D341Med (cell line): ENCODE measurements at regions not wholly inside any gene's neighbourhood (a gene's known extent, or its start where the extent isn't known, plus 50 kb on each side); places are given as distances from the start of the nearest gene placed in this dataset.

Experiments used
- DNase-seq: peaks from one replicate; pipeline ENCODE4 v3.0.0; 2012; ENCODE audit warnings: low spot score

- no peak for DNase-seq
Observed at GRCh38 chr16:65441501-65441900, 319.6 kb upstream of the CDH11 start.

GRCh38 chr16:65429504-65430181, 307.8 kb upstream of the CDH11 start:
- no peak for DNase-seq

- DNase-seq, result no peak
Observed at GRCh38 chr16:65426484-65426883, 304.6 kb upstream of the CDH11 start.

- no peak for DNase-seq
Observed at GRCh38 chr16:65422934-65423333, 301.1 kb upstream of the CDH11 start.

GRCh38 chr16:65421596-65421995, 299.7 kb upstream of the CDH11 start:
- DNase-seq, result no peak

- no peak for DNase-seq
Observed at GRCh38 chr16:65418435-65418834, 296.6 kb upstream of the CDH11 start.

GRCh38 chr16:65415460-65415859, 293.6 kb upstream of the CDH11 start:
- DNase-seq, result no peak

- DNase-seq, result no peak
Observed at GRCh38 chr16:65414284-65414984, 292.6 kb upstream of the CDH11 start.

- no peak for DNase-seq
Observed at GRCh38 chr16:65413861-65414260, 292.0 kb upstream of the CDH11 start.

- no peak for DNase-seq
Observed at GRCh38 chr16:65410801-65411200, 288.9 kb upstream of the CDH11 start.

- DNase-seq, result no peak
Observed at GRCh38 chr16:65409510-65409909, 287.6 kb upstream of the CDH11 start.

- DNase-seq, result no peak
Observed at GRCh38 chr16:65406933-65407332, 285.1 kb upstream of the CDH11 start.

GRCh38 chr16:65406116-65406515, 284.3 kb upstream of the CDH11 start:
- DNase-seq, result no peak

GRCh38 chr16:65394281-65394680, 272.4 kb upstream of the CDH11 start:
- no peak for DNase-seq

- DNase-seq, result no peak
Observed at GRCh38 chr16:65392806-65393565, 271.1 kb upstream of the CDH11 start.

GRCh38 chr16:65388592-65388991, 266.7 kb upstream of the CDH11 start:
- DNase-seq, result no peak

GRCh38 chr16:65386672-65387071, 264.8 kb upstream of the CDH11 start:
- no peak for DNase-seq

- no peak for DNase-seq
Observed at GRCh38 chr16:65384441-65384840, 262.6 kb upstream of the CDH11 start.

GRCh38 chr16:65377195-65377594, 255.3 kb upstream of the CDH11 start:
- DNase-seq, result no peak

GRCh38 chr16:65376601-65377000, 254.7 kb upstream of the CDH11 start:
- DNase-seq, result no peak

- DNase-seq, result no peak
Observed at GRCh38 chr16:65375651-65376050, 253.8 kb upstream of the CDH11 start.

GRCh38 chr16:65373097-65373496, 251.2 kb upstream of the CDH11 start:
- DNase-seq, result no peak

- no peak for DNase-seq
Observed at GRCh38 chr16:65372171-65372570, 250.3 kb upstream of the CDH11 start.
